HCT116 (cell line): ENCODE measurements at regions not wholly inside any gene's neighbourhood (a gene's known extent, or its start where the extent isn't known, plus 50 kb on each side); places are given as distances from the start of the nearest gene placed in this dataset.

Experiments
- ATAC-seq: fragments of 200-7000 bp; cut with Tn5 transposase; 2 replicates; pipeline ENCODE4 v1.9.1; 2020; ENCODE audit warnings: mild to moderate bottlenecking, moderate library complexity
- BruUV-seq: library from RNA; stranded (reverse); fragments of 400-500 nt; replicated peaks from 2 replicates; lab custom pipeline; 2021; lab: Mats Ljungman, UMichigan
- CTCF ChIA-PET: fragments of 300-600 bp; sonication (Branson Sonifier 250); formaldehyde crosslinking; loops from one replicate; lab custom pipeline; 2021; ENCODE audit warnings: antibody characterized with exemption; lab: Charles Lee
- POLR2A ChIA-PET: fragments of 300-600, 350-600 bp; sonication (Branson Sonifier 250); formaldehyde crosslinking; loops from one replicate; lab custom pipeline; 2021; ENCODE audit warnings: antibody characterized with exemption; lab: Charles Lee
- RAD21 ChIA-PET, 2 experiments: fragments of 300-600 bp; sonication (Branson Sonifier 250); formaldehyde crosslinking; loops; one replicate each; lab custom pipeline; 2023; ENCODE audit warnings: low total read pairs in 2 of 2; ENCODE audit not compliant: uncharacterized antibody in 2 of 2, unreplicated experiment in 2 of 2, low non-redundant PET in 1 of 2; lab: Charles Lee
- DNase-seq: peaks from one replicate; pipeline ENCODE4 v3.0.0-alpha.2; 2010; ENCODE audit warnings: low read depth, low spot score
- H2AFZ ChIP-seq: fragments of 200-600 bp; shearing (Covaris generic), sonication (generic); 2 replicates; pipeline ENCODE4 v1.6.1; 2017; ENCODE audit warnings: low read depth, mixed run types, mixed read lengths, antibody characterized with exemption, low read length; ENCODE audit not compliant: poor library complexity, severe bottlenecking
- H3K27ac ChIP-seq: 2 replicates; pipeline ENCODE4 v1.5.1; 2012; ENCODE audit warnings: low read depth, low read length
- H3K27me3 ChIP-seq: fragments of 200-600 bp; sonication (generic); 2 replicates; pipeline ENCODE4 v1.6.1; 2016; ENCODE audit warnings: mixed run types, low read length, mixed read lengths; ENCODE audit not compliant: insufficient read depth
- H3K36me3 ChIP-seq, 2 experiments: fragments of 200-500 bp in 1 of 2; fragments of 200-600 bp in 1 of 2; sonication (Bioruptor generic) in 1 of 2; sonication (generic) in 1 of 2; 2 replicates each; pipeline versions ENCODE4 v1.5.1 to v1.6.1; 2014 to 2016; ENCODE audit warnings: low read length in 2 of 2, inconsistent platforms in 1 of 2, mixed read lengths in 1 of 2, mixed run types in 1 of 2; ENCODE audit not compliant: insufficient read depth in 2 of 2, control insufficient read depth in 1 of 2
- H3K4me1 ChIP-seq, 2 experiments: fragments of 200-600 bp in 1 of 2; sonication (generic) in 1 of 2; 2 replicates each; pipeline versions ENCODE4 v1.5.1 to v1.6.1; 2012 to 2017; ENCODE audit warnings: low read length in 2 of 2, inconsistent platforms in 1 of 2, mild to moderate bottlenecking in 1 of 2, mixed read lengths in 1 of 2, mixed run types in 1 of 2, moderate library complexity in 1 of 2; ENCODE audit not compliant: insufficient read depth in 2 of 2, control insufficient read depth in 1 of 2
- H3K4me2 ChIP-seq: fragments of 200-600 bp; sonication (generic); 2 replicates; pipeline ENCODE4 v1.6.1; 2017; ENCODE audit warnings: mixed run types, low read length, mixed read lengths
- H3K4me3 ChIP-seq, 2 experiments: fragments of 200-600 bp in 1 of 2; sonication (generic) in 1 of 2; replicated peaks in 1 of 2; 2 replicates each; pipeline ENCODE4 v1.5.1; 2011 to 2016; ENCODE audit warnings: low read length in 2 of 2, control low read depth in 1 of 2, low read depth in 1 of 2, mild to moderate bottlenecking in 1 of 2, mixed read lengths in 1 of 2, mixed run types in 1 of 2
- H3K79me2 ChIP-seq: fragments of 200-600 bp; sonication (generic); 2 replicates; pipeline ENCODE4 v1.6.1; 2017; ENCODE audit warnings: mild to moderate bottlenecking, mixed run types, low read length, moderate library complexity, mixed read lengths; ENCODE audit not compliant: insufficient read depth
- H3K9ac ChIP-seq: fragments of 200-600 bp; sonication (generic); 2 replicates; pipeline ENCODE4 v1.6.1; 2016; ENCODE audit warnings: low read length, mixed read lengths
- H3K9me2 ChIP-seq: fragments of 200-600 bp; sonication (generic), shearing (Covaris generic); 2 replicates; pipeline ENCODE4 v1.6.1; 2017; ENCODE audit warnings: mixed run types, mild to moderate bottlenecking, moderate library complexity; ENCODE audit not compliant: insufficient read depth
- H3K9me3 ChIP-seq, 2 experiments: fragments of 200-500 bp in 1 of 2; fragments of 200-600 bp in 1 of 2; sonication (Bioruptor generic) in 1 of 2; sonication (generic) in 1 of 2; 2 replicates each; pipeline ENCODE4 v1.6.1; 2014 to 2017; ENCODE audit warnings: low read length in 2 of 2, mixed read lengths in 2 of 2, inconsistent platforms in 1 of 2, low read depth in 1 of 2, mild to moderate bottlenecking in 1 of 2, mixed run types in 1 of 2, moderate library complexity in 1 of 2; ENCODE audit not compliant: control insufficient read depth in 1 of 2, insufficient read depth in 1 of 2
- H4K20me1 ChIP-seq: fragments of 200-600 bp; sonication (generic), shearing (Covaris generic); 2 replicates; pipeline ENCODE4 v1.6.1; 2017; ENCODE audit warnings: mixed run types, mild to moderate bottlenecking, moderate library complexity; ENCODE audit not compliant: insufficient read depth
- CBX3 ChIP-seq: IDR thresholded peaks from 2 replicates; pipeline ENCODE4 v1.6.1; 2012; ENCODE audit warnings: low read depth
- CTCF ChIP-seq, 3 experiments: fragments of 200-600 bp in 1 of 3; sonication (generic) in 1 of 3; IDR thresholded peaks in 2 of 3; conservative IDR thresholded peaks in 1 of 3; 2 replicates each; pipeline ENCODE4 v1.5.1; 2012 to 2017; ENCODE audit warnings: low read depth in 2 of 3, low read length in 2 of 3, antibody characterized with exemption in 1 of 3, borderline replicate concordance in 1 of 3, control low read depth in 1 of 3, mild to moderate bottlenecking in 1 of 3, mixed read lengths in 1 of 3, mixed run types in 1 of 3, moderate library complexity in 1 of 3; ENCODE audit not compliant: insufficient read depth in 1 of 3
- EZH2 ChIP-seq: fragments of 200-600 bp; sonication (generic); IDR thresholded peaks from 2 replicates; pipeline ENCODE4 v1.6.1; 2017; ENCODE audit warnings: antibody characterized with exemption, mixed run types
- FOSL1 ChIP-seq: IDR thresholded peaks from 2 replicates; pipeline ENCODE4 v1.6.1; 2012; ENCODE audit warnings: low read depth
- RAD21 ChIP-seq: IDR thresholded peaks from 2 replicates; pipeline ENCODE4 v1.6.1; 2012; ENCODE audit warnings: low read depth, mild to moderate bottlenecking
- SIN3A ChIP-seq: IDR thresholded peaks from 2 replicates; pipeline ENCODE4 v1.6.1; 2012; ENCODE audit warnings: low read depth
- SP1 ChIP-seq: IDR thresholded peaks from 2 replicates; pipeline ENCODE4 v1.6.1; 2012; ENCODE audit warnings: low read depth
- SRF ChIP-seq: IDR thresholded peaks from 2 replicates; pipeline ENCODE4 v1.6.1; 2012; ENCODE audit warnings: low read depth
- TCF7L2 ChIP-seq: IDR thresholded peaks from 2 replicates; pipeline ENCODE4 v1.7.0; 2011; ENCODE audit warnings: borderline replicate concordance, inconsistent platforms; ENCODE audit not compliant: insufficient read depth, insufficient read length; ENCODE audit errors: extremely low read depth
- ZBTB33 ChIP-seq: IDR thresholded peaks from 2 replicates; pipeline ENCODE4 v1.6.1; 2011; ENCODE audit warnings: mild to moderate bottlenecking, low read length, moderate library complexity; ENCODE audit not compliant: insufficient replicate concordance; ENCODE audit errors: extremely low read depth
- intact Hi-C: fragments of 100-400 bp; cut with micrococcal nuclease; formaldehyde crosslinking; loops from 2 replicates; pipeline ENCODE4 v1.10.0; 2022
- TF ChIP-seq, protein P1 (sequence below): IDR thresholded peaks from 2 replicates; pipeline ENCODE4 v1.6.1; 2012

- no peaks in the 10 kb centered on the region for H3K27me3 ChIP-seq
- H3K9me3 ChIP-seq, result peaks cover 13 to 14% of the 10 kb centered on the region in 2 experiments; a peak in 2 of 4 replicates
- no peaks in the 10 kb centered on the region for H4K20me1 ChIP-seq
- H3K9ac ChIP-seq, result no peak overlapping the region
- intact Hi-C loops, result no loop called here
- BruUV-seq, result no TSS peak
- no peak overlapping the region for H3K27ac ChIP-seq
- no peaks in the 10 kb centered on the region for H3K9me2 ChIP-seq
- H2AFZ ChIP-seq, result no peak overlapping the region
- no peak for ATAC-seq
- RAD21 ChIA-PET, result no interaction called here
- no peak for DNase-seq
- no peaks in the 10 kb centered on the region for H3K4me1 ChIP-seq
- H3K36me3 ChIP-seq, result no peaks in the 10 kb centered on the region
- no peak overlapping the region for H3K4me3 ChIP-seq
- TF ChIP-seq ZBTB33 (no peak), SRF (no peak), CBX3 (no peak), TCF7L2 (no peak), RAD21 (no peak), EZH2 (no peak), SP1 (no peak), FOSL1 (no peak), SIN3A (no peak), CTCF (IDR thresholded peaks at IDR 0.05 in 2 of 3, conservative IDR thresholded peaks at IDR 0.05 in 1 of 3; ENCODE audit: borderline replicate concordance in 1 of 3, insufficient read depth in 1 of 3, low read depth in 2 of 3, low read length in 2 of 3) (no peak)
- TF ChIP-seq, protein P1, sequence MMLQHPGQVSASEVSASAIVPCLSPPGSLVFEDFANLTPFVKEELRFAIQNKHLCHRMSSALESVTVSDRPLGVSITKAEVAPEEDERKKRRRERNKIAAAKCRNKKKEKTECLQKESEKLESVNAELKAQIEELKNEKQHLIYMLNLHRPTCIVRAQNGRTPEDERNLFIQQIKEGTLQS, result no peak
- POLR2A ChIA-PET, result no interaction called here
- CTCF ChIA-PET, result no interaction called here
- H3K79me2 ChIP-seq, result no peaks in the 10 kb centered on the region
- H3K4me2 ChIP-seq, result no peak overlapping the region
Measured at GRCh38 chr5:30871196-30871595, 322.3 kb upstream of the CDH6 start.
